WTC11 (cell line): ENCODE measurements at regions not wholly inside any gene's neighbourhood (a gene's known extent, or its start where the extent isn't known, plus 50 kb on each side); places are given as distances from the start of the nearest gene placed in this dataset.

Experiments used
- ATAC-seq: fragments of 200-7000 bp; cut with Tn5 transposase; 2 replicates; pipeline ENCODE4 v1.10.0; 2021; ENCODE audit warnings: mild to moderate bottlenecking, moderate library complexity
- CTCF ChIA-PET: fragments of 300-600 bp; sonication (Branson Sonifier 250); formaldehyde crosslinking; loops from one replicate; lab custom pipeline; 2021; ENCODE audit warnings: antibody characterized with exemption; lab: Charles Lee
- POLR2A ChIA-PET: fragments of 350-600 bp; sonication (Branson Sonifier 250); formaldehyde crosslinking; loops from one replicate; lab custom pipeline; 2021; ENCODE audit warnings: antibody characterized with exemption; lab: Charles Lee
- DNase-seq: peaks from one replicate; pipeline ENCODE4 v3.0.0; 2021; ENCODE audit warnings: low spot score
- H3K27ac Mint-ChIP-seq: 2 replicates; pipeline ENCODE4 v1.8.0; 2021; ENCODE audit warnings: mixed read lengths
- H3K27me3 Mint-ChIP-seq: 2 replicates; pipeline ENCODE4 v1.8.0; 2021; ENCODE audit warnings: low read depth, mild to moderate bottlenecking, moderate library complexity, mixed read lengths
- H3K36me3 Mint-ChIP-seq: 2 replicates; pipeline ENCODE4 v1.8.0; 2021; ENCODE audit warnings: mixed read lengths
- H3K4me1 Mint-ChIP-seq: 2 replicates; pipeline ENCODE4 v1.8.0; 2022; ENCODE audit warnings: mixed read lengths
- H3K4me3 Mint-ChIP-seq: 2 replicates; pipeline ENCODE4 v1.8.0; 2021; ENCODE audit warnings: mild to moderate bottlenecking, moderate library complexity, mixed read lengths
- H3K9me3 Mint-ChIP-seq: 2 replicates; pipeline ENCODE4 v1.8.0; 2021; ENCODE audit warnings: mixed read lengths
- CTCF ChIP-seq: fragments of 200-600 bp; IDR thresholded peaks from 2 replicates; pipeline ENCODE4 v1.8.0; 2022; ENCODE audit warnings: antibody characterized with exemption
- ERG ChIP-seq: fragments of 250-450 bp; sonication (Bioruptor Pico); IDR thresholded peaks from 2 replicates; pipeline ENCODE4 v1.8.0; 2021; ENCODE audit warnings: mild to moderate bottlenecking
- ESRRA ChIP-seq: sonication (generic); formaldehyde crosslinking; IDR thresholded peaks from 2 replicates; pipeline ENCODE4 v1.8.1; 2022; ENCODE audit warnings: mild to moderate bottlenecking, missing genetic modification reagents, borderline replicate concordance
- ETV6 ChIP-seq: sonication (generic); formaldehyde crosslinking; IDR thresholded peaks from 2 replicates; pipeline ENCODE4 v1.8.1; 2022; ENCODE audit warnings: mild to moderate bottlenecking, missing genetic modification reagents
- GTF2I ChIP-seq: fragments of 250-450 bp; sonication (Bioruptor Pico); conservative IDR thresholded peaks from 2 replicates; pipeline ENCODE4 v1.4.0; 2021; ENCODE audit warnings: mild to moderate bottlenecking
- HMGA2 ChIP-seq: fragments of 250-450 bp; sonication (Bioruptor Pico); IDR thresholded peaks from 2 replicates; pipeline ENCODE4 v1.4.0; 2021; ENCODE audit warnings: mild to moderate bottlenecking, moderate library complexity
- JAZF1 ChIP-seq: fragments of 250-450 bp; sonication (Bioruptor Pico); IDR thresholded peaks from 2 replicates; pipeline ENCODE4 v1.9.0; 2021; ENCODE audit warnings: moderate library complexity, mild to moderate bottlenecking, inconsistent platforms
- JUN ChIP-seq: sonication (generic); formaldehyde crosslinking; IDR thresholded peaks from 2 replicates; pipeline ENCODE4 v1.8.0; 2023; ENCODE audit warnings: mild to moderate bottlenecking, missing genetic modification reagents
- MAX ChIP-seq: sonication (generic); formaldehyde crosslinking; IDR thresholded peaks from 2 replicates; pipeline ENCODE4 v1.8.0; 2022; ENCODE audit warnings: mild to moderate bottlenecking, missing genetic modification reagents
- MLX ChIP-seq: sonication (generic); formaldehyde crosslinking; IDR thresholded peaks from 2 replicates; pipeline ENCODE4 v1.8.1; 2023; ENCODE audit warnings: mild to moderate bottlenecking, missing genetic modification reagents, moderate library complexity
- RELA ChIP-seq: sonication (generic); formaldehyde crosslinking; IDR thresholded peaks from 2 replicates; pipeline ENCODE4 v1.8.1; 2022; ENCODE audit warnings: missing genetic modification reagents, mild to moderate bottlenecking, borderline replicate concordance
- ZNF396 ChIP-seq: fragments of 250-450 bp; sonication (Bioruptor Pico); IDR thresholded peaks from 2 replicates; pipeline ENCODE4 v1.8.0; 2021; ENCODE audit warnings: mild to moderate bottlenecking, moderate library complexity, borderline replicate concordance
- ZNF423 ChIP-seq: fragments of 250-450 bp; sonication (Bioruptor Pico); IDR thresholded peaks from 2 replicates; pipeline ENCODE4 v2.1.2; 2022; ENCODE audit warnings: mild to moderate bottlenecking, moderate library complexity
- TF ChIP-seq, protein P1 (sequence below): sonication (generic); formaldehyde crosslinking; IDR thresholded peaks from 2 replicates; pipeline ENCODE4 v1.8.1; 2023; ENCODE audit warnings: mild to moderate bottlenecking, missing genetic modification reagents
- TF ChIP-seq, protein P2 (sequence below): fragments of 250-450 bp; sonication (Bioruptor Pico); IDR thresholded peaks from 2 replicates; pipeline ENCODE4 v1.9.0; 2021; ENCODE audit warnings: moderate library complexity, mild to moderate bottlenecking, inconsistent platforms, borderline replicate concordance
- TF ChIP-seq, protein P3 (sequence below): sonication (generic); formaldehyde crosslinking; IDR thresholded peaks from 2 replicates; pipeline ENCODE4 v1.8.1; 2022; ENCODE audit warnings: low read depth, mild to moderate bottlenecking, moderate library complexity, missing genetic modification reagents, borderline replicate concordance
- TF ChIP-seq, protein P4 (sequence below): sonication (generic); formaldehyde crosslinking; IDR thresholded peaks from 2 replicates; pipeline ENCODE4 v1.8.0; 2022; ENCODE audit warnings: mild to moderate bottlenecking, missing genetic modification reagents
- TF ChIP-seq, protein P5 (sequence below): sonication (generic); formaldehyde crosslinking; IDR thresholded peaks from 2 replicates; pipeline ENCODE4 v1.8.1; 2022; ENCODE audit warnings: mild to moderate bottlenecking, moderate library complexity, missing genetic modification reagents

GRCh38 chr3:117454908-117455307 is 745.3 kb downstream of the TUSC7 start:
- H3K4me1 Mint-ChIP-seq = no peaks in the 10 kb centered on the region

More at GRCh38 chr3:117454908-117455307, 745.3 kb downstream of the TUSC7 start:
- no peaks in the 10 kb centered on the region for H3K9me3 Mint-ChIP-seq
- H3K27me3 Mint-ChIP-seq = no peaks in the 10 kb centered on the region
- TF ChIP-seq GTF2I (CRISPR knock-in tag) (no peak), ESRRA (CRISPR knock-in tag) (no peak), ETV6 (no peak), MLX (CRISPR knock-in tag) (no peak), ERG (CRISPR knock-in tag) (no peak), ZNF423 (CRISPR knock-in tag) (no peak), HMGA2 (CRISPR knock-in tag) (no peak), RELA (no peak), ZNF396 (CRISPR knock-in tag) (no peak), MAX (no peak), JUN (CRISPR knock-in tag) (no peak), CTCF (no peak), JAZF1 (CRISPR knock-in tag) (no peak)
- TF ChIP-seq, protein P1, sequence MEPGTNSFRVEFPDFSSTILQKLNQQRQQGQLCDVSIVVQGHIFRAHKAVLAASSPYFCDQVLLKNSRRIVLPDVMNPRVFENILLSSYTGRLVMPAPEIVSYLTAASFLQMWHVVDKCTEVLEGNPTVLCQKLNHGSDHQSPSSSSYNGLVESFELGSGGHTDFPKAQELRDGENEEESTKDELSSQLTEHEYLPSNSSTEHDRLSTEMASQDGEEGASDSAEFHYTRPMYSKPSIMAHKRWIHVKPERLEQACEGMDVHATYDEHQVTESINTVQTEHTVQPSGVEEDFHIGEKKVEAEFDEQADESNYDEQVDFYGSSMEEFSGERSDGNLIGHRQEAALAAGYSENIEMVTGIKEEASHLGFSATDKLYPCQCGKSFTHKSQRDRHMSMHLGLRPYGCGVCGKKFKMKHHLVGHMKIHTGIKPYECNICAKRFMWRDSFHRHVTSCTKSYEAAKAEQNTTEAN (CRISPR knock-in tag) = no peak
- TF ChIP-seq, protein P2, sequence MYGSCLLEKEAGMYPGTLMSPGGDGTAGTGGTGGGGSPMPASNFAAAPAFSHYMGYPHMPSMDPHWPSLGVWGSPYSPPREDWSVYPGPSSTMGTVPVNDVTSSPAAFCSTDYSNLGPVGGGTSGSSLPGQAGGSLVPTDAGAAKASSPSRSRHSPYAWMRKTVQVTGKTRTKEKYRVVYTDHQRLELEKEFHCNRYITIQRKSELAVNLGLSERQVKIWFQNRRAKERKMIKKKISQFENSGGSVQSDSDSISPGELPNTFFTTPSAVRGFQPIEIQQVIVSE = no peak
- TF ChIP-seq, protein P3, sequence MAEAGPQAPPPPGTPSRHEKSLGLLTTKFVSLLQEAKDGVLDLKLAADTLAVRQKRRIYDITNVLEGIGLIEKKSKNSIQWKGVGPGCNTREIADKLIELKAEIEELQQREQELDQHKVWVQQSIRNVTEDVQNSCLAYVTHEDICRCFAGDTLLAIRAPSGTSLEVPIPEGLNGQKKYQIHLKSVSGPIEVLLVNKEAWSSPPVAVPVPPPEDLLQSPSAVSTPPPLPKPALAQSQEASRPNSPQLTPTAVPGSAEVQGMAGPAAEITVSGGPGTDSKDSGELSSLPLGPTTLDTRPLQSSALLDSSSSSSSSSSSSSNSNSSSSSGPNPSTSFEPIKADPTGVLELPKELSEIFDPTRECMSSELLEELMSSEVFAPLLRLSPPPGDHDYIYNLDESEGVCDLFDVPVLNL (CRISPR knock-in tag) = no peak
- TF ChIP-seq, protein P4, sequence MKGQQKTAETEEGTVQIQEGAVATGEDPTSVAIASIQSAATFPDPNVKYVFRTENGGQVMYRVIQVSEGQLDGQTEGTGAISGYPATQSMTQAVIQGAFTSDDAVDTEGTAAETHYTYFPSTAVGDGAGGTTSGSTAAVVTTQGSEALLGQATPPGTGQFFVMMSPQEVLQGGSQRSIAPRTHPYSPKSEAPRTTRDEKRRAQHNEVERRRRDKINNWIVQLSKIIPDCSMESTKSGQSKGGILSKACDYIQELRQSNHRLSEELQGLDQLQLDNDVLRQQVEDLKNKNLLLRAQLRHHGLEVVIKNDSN (CRISPR knock-in tag) = no peak
- TF ChIP-seq, protein P5, sequence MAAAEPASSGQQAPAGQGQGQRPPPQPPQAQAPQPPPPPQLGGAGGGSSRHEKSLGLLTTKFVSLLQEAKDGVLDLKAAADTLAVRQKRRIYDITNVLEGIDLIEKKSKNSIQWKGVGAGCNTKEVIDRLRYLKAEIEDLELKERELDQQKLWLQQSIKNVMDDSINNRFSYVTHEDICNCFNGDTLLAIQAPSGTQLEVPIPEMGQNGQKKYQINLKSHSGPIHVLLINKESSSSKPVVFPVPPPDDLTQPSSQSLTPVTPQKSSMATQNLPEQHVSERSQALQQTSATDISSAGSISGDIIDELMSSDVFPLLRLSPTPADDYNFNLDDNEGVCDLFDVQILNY (CRISPR knock-in tag) = no peak
- TF ChIP-seq, all 79 proteins: peak for 0
- Mint-ChIP-seq H3K4me3 (no peak overlapping the region), H3K27ac (no peak overlapping the region), H3K36me3 (no peaks in the 10 kb centered on the region)
- ATAC-seq (no peak), DNase-seq (no peak)
- CTCF ChIA-PET = interaction anchor here (0.6 kb wide), 1 partner anchor 275 kb away, joined by 3 read pairs; no protein-coding TSS in a partner anchor
- POLR2A ChIA-PET = no interaction called here
